HL-60 (cell line): ENCODE measurements at regions not wholly inside any gene's neighbourhood (a gene's known extent, or its start where the extent isn't known, plus 50 kb on each side); places are given as distances from the start of the nearest gene placed in this dataset.

Experiments used
- DNase-seq, 2 experiments: peaks; one replicate each; pipeline ENCODE4 v3.0.0-alpha.2; 2010 to 2020; ENCODE audit warnings: low read depth in 1 of 2, low spot score in 1 of 2
- H3K27ac ChIP-seq: fragments of 250-450 bp; sonication (Bioruptor Pico); replicated peaks from 2 replicates; pipeline ENCODE4 v1.5.1; 2020; ENCODE audit warnings: mild to moderate bottlenecking, moderate library complexity
- H3K27me3 ChIP-seq: fragments of 250-450 bp; sonication (Bioruptor Pico); 2 replicates; pipeline ENCODE4 v1.5.1; 2021; ENCODE audit warnings: mild to moderate bottlenecking, moderate library complexity; ENCODE audit not compliant: insufficient read depth, poor library complexity, severe bottlenecking
- H3K4me3 ChIP-seq: replicated peaks from 2 replicates; pipeline ENCODE4 v1.5.1; 2011; ENCODE audit warnings: mild to moderate bottlenecking, control low read depth, low read length; ENCODE audit not compliant: insufficient read depth
- GABPA ChIP-seq: IDR thresholded peaks from 2 replicates; pipeline ENCODE4 v1.6.1; 2012; ENCODE audit warnings: low read depth
- POLR2AphosphoS5 ChIP-seq: IDR thresholded peaks from 2 replicates; pipeline ENCODE4 v1.6.1; 2012; ENCODE audit warnings: low read depth
- SPI1 ChIP-seq: IDR thresholded peaks from 2 replicates; pipeline ENCODE4 v1.6.1; 2012; ENCODE audit warnings: low read depth, mild to moderate bottlenecking, borderline replicate concordance
- TF ChIP-seq, protein P1 (sequence below): IDR thresholded peaks from 2 replicates; pipeline ENCODE4 v1.6.1; 2012; ENCODE audit warnings: low read depth; ENCODE audit not compliant: insufficient replicate concordance
- TF ChIP-seq, protein P2 (sequence below): IDR thresholded peaks from one replicate; pipeline ENCODE4 v1.5.1; 2011; ENCODE audit warnings: low read length, control low read depth, inconsistent platforms; ENCODE audit not compliant: insufficient read depth

DNA sequence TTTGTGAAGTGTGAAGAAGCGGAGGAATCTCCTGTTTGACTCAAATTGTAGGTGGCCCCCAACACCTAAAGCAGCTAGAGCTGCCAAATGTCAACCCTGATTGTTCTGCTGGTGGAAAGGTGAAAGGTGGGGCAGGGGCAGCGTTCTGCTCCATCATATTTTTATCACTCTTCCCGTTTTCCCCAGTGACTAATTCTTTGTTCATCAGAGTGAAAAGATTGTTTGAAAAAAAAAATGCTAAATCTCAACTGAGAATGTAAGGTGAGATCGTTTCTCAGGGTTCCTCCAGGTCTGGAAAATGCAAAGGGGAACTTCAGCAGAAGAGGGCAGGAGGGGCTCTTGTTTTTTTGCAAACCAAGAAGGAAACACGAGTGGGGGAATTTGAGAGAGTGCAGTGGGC is 137.7 kb downstream of the MN1 start:
- DNase-seq, result no peak
- TF ChIP-seq, protein P1, sequence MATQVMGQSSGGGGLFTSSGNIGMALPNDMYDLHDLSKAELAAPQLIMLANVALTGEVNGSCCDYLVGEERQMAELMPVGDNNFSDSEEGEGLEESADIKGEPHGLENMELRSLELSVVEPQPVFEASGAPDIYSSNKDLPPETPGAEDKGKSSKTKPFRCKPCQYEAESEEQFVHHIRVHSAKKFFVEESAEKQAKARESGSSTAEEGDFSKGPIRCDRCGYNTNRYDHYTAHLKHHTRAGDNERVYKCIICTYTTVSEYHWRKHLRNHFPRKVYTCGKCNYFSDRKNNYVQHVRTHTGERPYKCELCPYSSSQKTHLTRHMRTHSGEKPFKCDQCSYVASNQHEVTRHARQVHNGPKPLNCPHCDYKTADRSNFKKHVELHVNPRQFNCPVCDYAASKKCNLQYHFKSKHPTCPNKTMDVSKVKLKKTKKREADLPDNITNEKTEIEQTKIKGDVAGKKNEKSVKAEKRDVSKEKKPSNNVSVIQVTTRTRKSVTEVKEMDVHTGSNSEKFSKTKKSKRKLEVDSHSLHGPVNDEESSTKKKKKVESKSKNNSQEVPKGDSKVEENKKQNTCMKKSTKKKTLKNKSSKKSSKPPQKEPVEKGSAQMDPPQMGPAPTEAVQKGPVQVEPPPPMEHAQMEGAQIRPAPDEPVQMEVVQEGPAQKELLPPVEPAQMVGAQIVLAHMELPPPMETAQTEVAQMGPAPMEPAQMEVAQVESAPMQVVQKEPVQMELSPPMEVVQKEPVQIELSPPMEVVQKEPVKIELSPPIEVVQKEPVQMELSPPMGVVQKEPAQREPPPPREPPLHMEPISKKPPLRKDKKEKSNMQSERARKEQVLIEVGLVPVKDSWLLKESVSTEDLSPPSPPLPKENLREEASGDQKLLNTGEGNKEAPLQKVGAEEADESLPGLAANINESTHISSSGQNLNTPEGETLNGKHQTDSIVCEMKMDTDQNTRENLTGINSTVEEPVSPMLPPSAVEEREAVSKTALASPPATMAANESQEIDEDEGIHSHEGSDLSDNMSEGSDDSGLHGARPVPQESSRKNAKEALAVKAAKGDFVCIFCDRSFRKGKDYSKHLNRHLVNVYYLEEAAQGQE, result no peak
- TF ChIP-seq GABPA, result no peak
- TF ChIP-seq, protein P2, sequence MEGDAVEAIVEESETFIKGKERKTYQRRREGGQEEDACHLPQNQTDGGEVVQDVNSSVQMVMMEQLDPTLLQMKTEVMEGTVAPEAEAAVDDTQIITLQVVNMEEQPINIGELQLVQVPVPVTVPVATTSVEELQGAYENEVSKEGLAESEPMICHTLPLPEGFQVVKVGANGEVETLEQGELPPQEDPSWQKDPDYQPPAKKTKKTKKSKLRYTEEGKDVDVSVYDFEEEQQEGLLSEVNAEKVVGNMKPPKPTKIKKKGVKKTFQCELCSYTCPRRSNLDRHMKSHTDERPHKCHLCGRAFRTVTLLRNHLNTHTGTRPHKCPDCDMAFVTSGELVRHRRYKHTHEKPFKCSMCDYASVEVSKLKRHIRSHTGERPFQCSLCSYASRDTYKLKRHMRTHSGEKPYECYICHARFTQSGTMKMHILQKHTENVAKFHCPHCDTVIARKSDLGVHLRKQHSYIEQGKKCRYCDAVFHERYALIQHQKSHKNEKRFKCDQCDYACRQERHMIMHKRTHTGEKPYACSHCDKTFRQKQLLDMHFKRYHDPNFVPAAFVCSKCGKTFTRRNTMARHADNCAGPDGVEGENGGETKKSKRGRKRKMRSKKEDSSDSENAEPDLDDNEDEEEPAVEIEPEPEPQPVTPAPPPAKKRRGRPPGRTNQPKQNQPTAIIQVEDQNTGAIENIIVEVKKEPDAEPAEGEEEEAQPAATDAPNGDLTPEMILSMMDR, result no peak
- H3K27me3 ChIP-seq, result no peaks in the 10 kb centered on the region
- no peak overlapping the region for H3K4me3 ChIP-seq
- H3K27ac ChIP-seq, result no peak overlapping the region

DNA sequence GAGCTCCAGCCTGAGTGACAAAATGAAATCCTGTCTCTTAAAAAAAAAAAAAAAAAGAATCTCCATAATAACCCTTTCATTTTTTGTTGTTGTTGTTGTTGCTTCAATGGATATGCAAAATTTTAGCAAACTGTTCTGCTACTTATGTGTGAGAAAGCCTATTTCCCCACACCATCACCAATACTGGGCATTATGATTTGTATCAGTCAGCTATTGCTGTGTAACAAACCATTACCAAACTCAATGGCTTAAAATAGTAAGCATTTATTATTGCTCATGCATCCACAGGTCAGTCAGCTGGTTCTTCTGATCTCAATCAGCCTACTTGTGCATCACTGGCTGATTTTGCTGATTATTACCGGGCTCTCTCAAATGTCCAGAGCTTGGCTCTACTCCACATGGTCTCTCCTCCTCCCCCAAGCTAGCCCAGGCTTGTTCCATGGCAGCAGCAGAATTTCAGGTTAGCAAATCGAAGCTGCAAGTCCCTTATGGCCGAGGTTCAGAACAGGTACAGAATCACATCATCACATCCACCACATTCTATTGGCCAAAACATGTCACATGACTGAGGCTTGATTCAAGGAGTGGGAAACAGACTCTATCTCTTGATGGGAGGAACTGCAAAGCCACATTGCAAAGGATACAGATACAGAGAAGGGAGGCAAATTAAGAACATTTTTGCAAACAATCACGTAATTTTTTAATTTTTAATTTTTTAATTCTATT is 135.1 kb downstream of the MN1 start:
- no peak overlapping the region for H3K27ac ChIP-seq
- H3K27me3 ChIP-seq, result no peaks in the 10 kb centered on the region
- no peak overlapping the region for H3K4me3 ChIP-seq
- TF ChIP-seq SPI1, result no peak
- no peak for TF ChIP-seq GABPA
- TF ChIP-seq, protein P2, result no peak
- TF ChIP-seq, protein P1, result no peak
- no peak for TF ChIP-seq POLR2AphosphoS5
- DNase-seq, result no peak

DNA sequence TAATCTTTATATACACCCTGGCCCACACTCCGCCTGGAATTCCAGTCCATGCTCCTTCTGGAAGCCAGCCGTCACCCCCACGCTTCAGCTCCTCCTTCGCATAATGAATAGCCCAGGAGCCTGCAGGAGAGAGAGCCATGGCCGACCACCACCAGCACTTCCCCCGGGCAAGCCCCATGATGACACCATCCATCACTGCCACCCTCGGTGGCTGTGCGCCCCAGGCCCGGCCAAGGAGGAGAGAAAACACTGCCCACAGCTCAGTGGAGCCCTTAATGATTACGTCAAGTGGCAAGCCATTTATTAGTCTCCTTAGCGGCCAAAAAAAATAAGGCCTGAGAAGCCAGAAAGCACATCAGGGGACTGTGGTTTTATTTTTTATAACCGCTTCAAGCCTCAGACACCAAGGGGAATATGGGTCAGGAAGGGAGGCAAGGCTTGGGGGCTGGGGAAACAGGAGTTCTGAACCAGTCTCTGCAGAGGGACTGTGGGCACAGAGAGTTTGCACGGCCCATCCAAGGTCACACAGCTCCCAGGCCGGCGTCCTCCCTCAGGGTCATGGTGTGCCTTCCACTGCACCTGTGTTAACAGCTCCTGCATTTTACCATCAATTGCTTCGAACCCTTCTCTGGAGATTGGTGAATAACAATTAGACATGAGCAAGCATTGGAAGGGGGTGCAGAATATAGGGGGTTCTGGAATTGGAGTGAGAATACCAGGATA is 134.3 kb downstream of the MN1 start:
- TF ChIP-seq SPI1, result no peak
- TF ChIP-seq, protein P2, result no peak
- TF ChIP-seq GABPA, result no peak
- no peak for TF ChIP-seq POLR2AphosphoS5
- TF ChIP-seq, protein P1, result no peak

More for the DNA sequence above, 134.3 kb downstream of the MN1 start:
- DNase-seq, result no peak
- no peak overlapping the region for H3K27ac ChIP-seq
- no peak overlapping the region for H3K4me3 ChIP-seq
- H3K27me3 ChIP-seq, result no peaks in the 10 kb centered on the region
